NB4 (cell line): ENCODE measurements at regions not wholly inside any gene's neighbourhood (a gene's known extent, or its start where the extent isn't known, plus 50 kb on each side); places are given as distances from the start of the nearest gene placed in this dataset.

ENCODE experiments used
- DNase-seq: peaks from one replicate; pipeline ENCODE4 v3.0.0; 2010; ENCODE audit warnings: low read depth
- H3K4me3 ChIP-seq: one replicate; pipeline ENCODE4 v1.5.1; 2011; ENCODE audit warnings: mild to moderate bottlenecking, low read depth, low read length, moderate library complexity
- MAX ChIP-seq: IDR thresholded peaks from 2 replicates; pipeline ENCODE4 v1.6.1; 2011; ENCODE audit warnings: low read depth, low read length
- MYC ChIP-seq: IDR thresholded peaks from 2 replicates; pipeline ENCODE4 v1.6.1; 2011; ENCODE audit warnings: low read depth, low read length
- POLR2A ChIP-seq: IDR thresholded peaks from 2 replicates; pipeline ENCODE4 v1.6.1; 2011; ENCODE audit warnings: mild to moderate bottlenecking; ENCODE audit not compliant: insufficient read length; ENCODE audit errors: extremely low read depth
- TF ChIP-seq, protein P1 (sequence below): IDR thresholded peaks from one replicate; pipeline ENCODE4 v1.5.1; 2012; ENCODE audit warnings: low read depth, low read length

DNA sequence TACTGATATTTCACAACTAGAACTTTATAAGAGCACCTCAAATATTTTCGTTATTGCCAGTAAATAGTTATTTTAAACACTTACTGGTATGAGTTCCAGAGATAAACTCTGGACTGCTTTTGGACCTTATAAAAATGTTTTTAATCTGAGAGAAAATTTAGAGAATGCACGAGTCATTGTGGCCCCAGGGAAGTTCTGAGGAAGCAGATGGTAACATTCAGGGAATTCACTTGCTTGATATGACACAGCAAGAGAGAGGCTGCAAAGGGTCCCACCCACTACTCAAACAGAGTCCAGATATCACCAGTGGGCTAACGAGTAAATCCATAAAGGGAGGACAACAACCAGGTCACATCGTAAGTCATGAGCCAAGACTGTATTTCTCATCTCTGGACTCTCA is 526.8 kb downstream of the TDRD15 start:
- H3K4me3 ChIP-seq = no peak overlapping the region
- no peak for DNase-seq
- TF ChIP-seq POLR2A (no peak), MYC (no peak), MAX (no peak)
- TF ChIP-seq, protein P1, sequence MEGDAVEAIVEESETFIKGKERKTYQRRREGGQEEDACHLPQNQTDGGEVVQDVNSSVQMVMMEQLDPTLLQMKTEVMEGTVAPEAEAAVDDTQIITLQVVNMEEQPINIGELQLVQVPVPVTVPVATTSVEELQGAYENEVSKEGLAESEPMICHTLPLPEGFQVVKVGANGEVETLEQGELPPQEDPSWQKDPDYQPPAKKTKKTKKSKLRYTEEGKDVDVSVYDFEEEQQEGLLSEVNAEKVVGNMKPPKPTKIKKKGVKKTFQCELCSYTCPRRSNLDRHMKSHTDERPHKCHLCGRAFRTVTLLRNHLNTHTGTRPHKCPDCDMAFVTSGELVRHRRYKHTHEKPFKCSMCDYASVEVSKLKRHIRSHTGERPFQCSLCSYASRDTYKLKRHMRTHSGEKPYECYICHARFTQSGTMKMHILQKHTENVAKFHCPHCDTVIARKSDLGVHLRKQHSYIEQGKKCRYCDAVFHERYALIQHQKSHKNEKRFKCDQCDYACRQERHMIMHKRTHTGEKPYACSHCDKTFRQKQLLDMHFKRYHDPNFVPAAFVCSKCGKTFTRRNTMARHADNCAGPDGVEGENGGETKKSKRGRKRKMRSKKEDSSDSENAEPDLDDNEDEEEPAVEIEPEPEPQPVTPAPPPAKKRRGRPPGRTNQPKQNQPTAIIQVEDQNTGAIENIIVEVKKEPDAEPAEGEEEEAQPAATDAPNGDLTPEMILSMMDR = no peak

DNA sequence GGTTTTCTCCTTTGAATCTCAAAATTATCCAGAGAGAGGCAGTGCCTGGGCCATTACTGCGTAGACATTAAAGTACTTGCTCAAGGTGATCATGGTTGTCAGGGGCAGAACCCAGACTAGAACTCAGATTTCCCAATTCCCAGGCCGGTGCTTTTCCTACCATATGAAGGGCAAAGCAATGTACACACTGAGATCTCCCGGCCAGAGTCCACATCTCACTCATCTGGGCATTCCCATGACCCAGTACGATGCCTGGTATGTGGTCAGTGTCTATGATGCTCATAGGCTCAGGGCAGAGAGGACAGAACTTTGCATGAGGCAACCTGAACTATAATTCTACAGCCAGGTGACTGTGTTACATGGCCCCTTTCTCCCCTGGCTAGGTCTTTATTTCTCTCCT is 531.4 kb downstream of the TDRD15 start:
- no peak for TF ChIP-seq MAX
- TF ChIP-seq MYC = no peak
- no peak for TF ChIP-seq POLR2A
- DNase-seq = no peak
- no peak overlapping the region for H3K4me3 ChIP-seq

DNA sequence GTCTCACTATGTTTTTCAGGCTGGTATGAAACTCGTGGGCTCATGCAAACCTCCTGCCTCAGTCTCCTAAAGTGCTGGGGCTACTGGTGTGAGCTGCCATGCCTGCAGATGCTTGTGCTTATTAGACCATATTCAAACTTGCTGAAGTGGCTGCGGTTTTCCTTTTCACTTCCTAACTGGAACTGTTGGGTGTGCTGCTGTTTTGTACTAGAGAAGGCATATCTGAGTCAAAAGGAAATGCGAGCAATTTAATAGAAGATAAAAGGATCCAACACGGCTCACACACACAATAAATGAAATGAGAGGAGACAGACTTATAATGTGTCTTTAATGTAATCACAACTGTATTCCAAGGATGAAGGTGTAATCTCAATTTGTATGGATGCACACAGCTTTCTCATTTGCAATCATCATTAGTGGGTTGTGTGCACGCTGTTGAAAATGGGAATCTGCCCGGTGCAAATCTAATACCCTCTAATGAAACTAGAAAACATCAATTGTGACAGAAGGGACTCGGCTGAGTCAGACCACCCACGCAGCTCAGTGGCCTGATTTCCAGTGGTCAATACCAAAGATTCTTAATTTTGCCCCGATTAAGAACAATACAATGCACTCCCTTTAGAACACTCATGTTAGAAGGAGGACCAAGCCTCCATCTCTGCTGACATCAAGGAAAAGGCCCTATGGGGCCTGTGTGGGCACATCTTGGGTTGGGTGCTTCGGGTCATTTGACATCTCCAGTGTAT is 532.7 kb downstream of the TDRD15 start:
- TF ChIP-seq POLR2A (no peak), MYC (no peak), MAX (no peak)
- TF ChIP-seq, protein P1 = no peak
- DNase-seq = no peak
- H3K4me3 ChIP-seq = no peak overlapping the region

GRCh38 chr2:21657445-21657844 is 533.7 kb downstream of the TDRD15 start:
- TF ChIP-seq MAX (no peak), MYC (no peak), POLR2A (no peak)
- TF ChIP-seq, protein P1 = no peak
- peak; percentile 16 for DNase-seq
- H3K4me3 ChIP-seq = no peak overlapping the region

GRCh38 chr2:21658269-21658668 is 534.5 kb downstream of the TDRD15 start:
- no peak overlapping the region for H3K4me3 ChIP-seq
- TF ChIP-seq POLR2A (no peak), MAX (no peak), MYC (no peak)
- TF ChIP-seq, protein P1 = no peak
- no peak for DNase-seq

DNA sequence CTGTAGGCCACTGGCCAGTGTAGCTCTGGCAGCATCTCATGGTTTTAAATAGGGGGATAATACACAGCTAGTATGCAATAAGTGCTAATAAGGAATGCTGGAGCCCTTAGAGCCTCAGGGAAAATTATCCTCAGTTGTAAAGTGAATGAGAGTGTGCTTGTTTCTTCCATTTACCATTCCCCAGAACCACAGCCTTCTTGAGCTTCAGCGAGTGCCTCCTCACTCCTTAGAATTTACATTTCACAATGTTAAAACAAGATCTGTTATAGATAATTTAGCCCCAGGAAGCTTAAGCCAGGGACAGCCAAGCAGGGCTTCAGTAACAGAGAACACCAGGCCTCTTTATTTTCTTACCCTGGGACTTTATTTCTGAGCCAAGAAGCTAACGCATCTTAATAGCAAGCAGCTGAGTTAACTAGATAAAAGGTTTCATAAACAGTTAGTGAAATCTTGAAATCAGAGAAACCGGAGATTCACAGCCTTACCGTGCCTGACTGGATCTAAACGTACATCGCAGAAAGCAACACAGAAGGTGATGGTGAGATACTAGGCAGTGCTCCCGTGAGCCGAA is 535.2 kb downstream of the TDRD15 start:
- DNase-seq = no peak
- H3K4me3 ChIP-seq = no peak overlapping the region
- TF ChIP-seq MYC (no peak), POLR2A (no peak), MAX (no peak)
- TF ChIP-seq, protein P1 = no peak
